ENCODE measurements at regions not wholly inside any gene's neighbourhood (a gene's known extent, or its start where the extent isn't known, plus 50 kb on each side); places are given as distances from the start of the nearest gene placed in this dataset.

DNA sequence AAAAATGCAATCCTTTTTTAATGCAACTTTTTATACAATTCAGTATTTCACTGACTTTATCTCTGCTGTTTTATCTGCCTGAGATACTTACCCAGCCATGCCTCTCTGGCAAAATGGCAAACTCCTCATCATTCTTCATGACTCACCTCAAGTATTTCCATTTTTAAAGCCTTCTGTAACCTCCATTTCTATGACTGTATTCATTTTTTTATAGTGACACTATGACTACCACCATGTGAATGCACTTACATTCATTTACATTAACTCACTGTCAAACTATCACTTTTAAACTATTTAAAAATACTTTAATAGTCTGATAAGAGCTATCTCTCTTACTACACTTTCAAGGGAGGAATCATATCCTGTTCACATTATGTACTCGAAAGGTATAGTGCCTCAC is 99.4 kb upstream of the SCN7A start:
- CTCF ChIA-PET = no interaction called here
- no TSS peak for BruUV-seq (replicated peaks)
- Histone ChIP-seq H3K79me2 (ENCODE audit: insufficient read depth, low read length) (no peaks in the 10 kb centered on the region), H3K9ac (ENCODE audit: low read length) (no peak overlapping the region), H3K9me3 (ENCODE audit: control insufficient read depth in 1 of 2, insufficient read depth in 1 of 2, low read depth in 1 of 2, low read length in 2 of 2) (peaks cover 0 to 5% of the 10 kb centered on the region in 2 experiments; a peak in 1 of 4 replicates), H3K4me2 (ENCODE audit: low read length) (no peak overlapping the region), H3K4me3 (replicated peaks in 1 of 2; ENCODE audit: low read depth in 1 of 2, low read length in 2 of 2) (no peak overlapping the region), H2AFZ (ENCODE audit: low read depth, low read length, poor library complexity, severe bottlenecking) (no peak overlapping the region), H3K27me3 (ENCODE audit: insufficient read depth, low read length) (no peaks in the 10 kb centered on the region), H3K27ac (ENCODE audit: low read depth, low read length) (no peak overlapping the region), H3K36me3 (ENCODE audit: control insufficient read depth in 1 of 2, insufficient read depth in 2 of 2, low read length in 2 of 2) (no peaks in the 10 kb centered on the region), H3K9me2 (ENCODE audit: insufficient read depth) (no peaks in the 10 kb centered on the region), H3K4me1 (ENCODE audit: control insufficient read depth in 1 of 2, insufficient read depth in 2 of 2, low read length in 2 of 2) (no peaks in the 10 kb centered on the region), H4K20me1 (ENCODE audit: insufficient read depth) (no peaks in the 10 kb centered on the region)
- DNase-seq (ENCODE audit: low read depth, low spot score) (no peak), ATAC-seq (no peak)
- RAD21 ChIA-PET (ENCODE audit: low non-redundant PET in 1 of 2, low total read pairs in 2 of 2, uncharacterized antibody in 2 of 2, unreplicated experiment in 2 of 2) = no interaction called here
- no peak for TF ChIP-seq CEBPB (IDR thresholded peaks at IDR 0.05; ENCODE audit: low read depth)
- no peak for TF ChIP-seq EGR1 (IDR thresholded peaks at IDR 0.05; ENCODE audit: low read depth)
- no peak for TF ChIP-seq POLR2A (IDR thresholded peaks at IDR 0.05; ENCODE audit: borderline replicate concordance, extremely low read depth, insufficient read depth, insufficient read length)
- intact Hi-C loops (cut with micrococcal nuclease) = no loop called here
- POLR2A ChIA-PET = no interaction called here

DNA sequence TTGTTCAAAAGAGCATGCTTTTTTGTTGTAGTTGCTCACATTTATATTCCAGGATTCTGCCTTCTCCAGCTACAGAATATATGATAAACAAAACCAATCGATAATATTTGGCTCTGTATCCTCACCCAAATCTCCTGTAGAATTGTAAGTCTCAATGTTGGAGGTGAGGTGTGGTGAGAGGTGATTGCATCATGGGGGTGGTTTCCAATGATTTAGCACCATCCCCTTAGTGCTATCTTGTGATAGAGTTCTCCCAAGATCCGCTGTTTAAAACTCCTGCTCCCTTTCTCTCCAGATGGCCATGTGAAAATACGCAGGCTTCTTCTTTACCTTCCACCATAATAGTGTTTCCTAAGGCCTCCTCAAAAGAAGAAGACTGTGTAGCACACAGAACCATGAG is 98.7 kb upstream of the SCN7A start:
- ChIA-PET RAD21 (ENCODE audit: low non-redundant PET in 1 of 2, low total read pairs in 2 of 2, uncharacterized antibody in 2 of 2, unreplicated experiment in 2 of 2) (no interaction called here), POLR2A (no interaction called here), CTCF (no interaction called here)
- H4K20me1 ChIP-seq (ENCODE audit: insufficient read depth) = no peaks in the 10 kb centered on the region
- H3K9me2 ChIP-seq (ENCODE audit: insufficient read depth) = no peaks in the 10 kb centered on the region
- H3K4me2 ChIP-seq (ENCODE audit: low read length) = no peak overlapping the region
- H2AFZ ChIP-seq (ENCODE audit: low read depth, low read length, poor library complexity, severe bottlenecking) = no peak overlapping the region
- TF ChIP-seq CEBPB (IDR thresholded peaks at IDR 0.05; ENCODE audit: low read depth) (no peak), CBX3 (IDR thresholded peaks at IDR 0.05; ENCODE audit: low read depth) (no peak)
- TF ChIP-seq, protein P1, sequence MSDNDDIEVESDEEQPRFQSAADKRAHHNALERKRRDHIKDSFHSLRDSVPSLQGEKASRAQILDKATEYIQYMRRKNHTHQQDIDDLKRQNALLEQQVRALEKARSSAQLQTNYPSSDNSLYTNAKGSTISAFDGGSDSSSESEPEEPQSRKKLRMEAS (IDR thresholded peaks at IDR 0.05) = no peak
- TF ChIP-seq, protein P2, sequence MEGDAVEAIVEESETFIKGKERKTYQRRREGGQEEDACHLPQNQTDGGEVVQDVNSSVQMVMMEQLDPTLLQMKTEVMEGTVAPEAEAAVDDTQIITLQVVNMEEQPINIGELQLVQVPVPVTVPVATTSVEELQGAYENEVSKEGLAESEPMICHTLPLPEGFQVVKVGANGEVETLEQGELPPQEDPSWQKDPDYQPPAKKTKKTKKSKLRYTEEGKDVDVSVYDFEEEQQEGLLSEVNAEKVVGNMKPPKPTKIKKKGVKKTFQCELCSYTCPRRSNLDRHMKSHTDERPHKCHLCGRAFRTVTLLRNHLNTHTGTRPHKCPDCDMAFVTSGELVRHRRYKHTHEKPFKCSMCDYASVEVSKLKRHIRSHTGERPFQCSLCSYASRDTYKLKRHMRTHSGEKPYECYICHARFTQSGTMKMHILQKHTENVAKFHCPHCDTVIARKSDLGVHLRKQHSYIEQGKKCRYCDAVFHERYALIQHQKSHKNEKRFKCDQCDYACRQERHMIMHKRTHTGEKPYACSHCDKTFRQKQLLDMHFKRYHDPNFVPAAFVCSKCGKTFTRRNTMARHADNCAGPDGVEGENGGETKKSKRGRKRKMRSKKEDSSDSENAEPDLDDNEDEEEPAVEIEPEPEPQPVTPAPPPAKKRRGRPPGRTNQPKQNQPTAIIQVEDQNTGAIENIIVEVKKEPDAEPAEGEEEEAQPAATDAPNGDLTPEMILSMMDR (IDR thresholded peaks at IDR 0.05 in 2 of 3, conservative IDR thresholded peaks at IDR 0.05 in 1 of 3; ENCODE audit: borderline replicate concordance in 1 of 3, insufficient read depth in 1 of 3, low read depth in 2 of 3, low read length in 2 of 3) = no peak
- H3K4me3 ChIP-seq (replicated peaks in 1 of 2; ENCODE audit: low read depth in 1 of 2, low read length in 2 of 2) = no peak overlapping the region
- H3K27me3 ChIP-seq (ENCODE audit: insufficient read depth, low read length) = no peaks in the 10 kb centered on the region
- H3K9me3 ChIP-seq (ENCODE audit: control insufficient read depth in 1 of 2, insufficient read depth in 1 of 2, low read depth in 1 of 2, low read length in 2 of 2) = peaks cover 0 to 2% of the 10 kb centered on the region in 2 experiments; a peak in 1 of 4 replicates
- no TSS peak for BruUV-seq (replicated peaks)
- ATAC-seq = no peak
- H3K4me1 ChIP-seq (ENCODE audit: control insufficient read depth in 1 of 2, insufficient read depth in 2 of 2, low read length in 2 of 2) = no peaks in the 10 kb centered on the region
- H3K27ac ChIP-seq (ENCODE audit: low read depth, low read length) = no peak overlapping the region
- no peaks in the 10 kb centered on the region for H3K79me2 ChIP-seq (ENCODE audit: insufficient read depth, low read length)
- intact Hi-C loops (cut with micrococcal nuclease) = no loop called here
- no peak for DNase-seq (ENCODE audit: low read depth, low spot score)
- H3K36me3 ChIP-seq (ENCODE audit: control insufficient read depth in 1 of 2, insufficient read depth in 2 of 2, low read length in 2 of 2) = no peaks in the 10 kb centered on the region
- no peak overlapping the region for H3K9ac ChIP-seq (ENCODE audit: low read length)
